ENCODE measurements at regions not wholly inside any gene's neighbourhood (a gene's known extent, or its start where the extent isn't known, plus 50 kb on each side); places are given as distances from the start of the nearest gene placed in this dataset.

GRCh38 chr5:56591081-56591480 lies 224.3 kb upstream of the MAP3K1 start:
- Histone ChIP-seq H3K9me3 (ENCODE audit: low read depth, low read length, poor library complexity, severe bottlenecking) (no peaks in the 10 kb centered on the region), H3K27ac (ENCODE audit: low read depth, low read length, poor library complexity, severe bottlenecking) (no peak overlapping the region), H3K27me3 (replicated peaks; ENCODE audit: insufficient read depth, low read depth, low read length, poor library complexity) (peaks cover 12% of the 10 kb centered on the region), H3K4me1 (ENCODE audit: insufficient read depth, low read length, poor library complexity, severe bottlenecking) (no peaks in the 10 kb centered on the region), H3K4me3 (ENCODE audit: low read depth, low read length, poor library complexity, severe bottlenecking) (no peak overlapping the region), H3K36me3 (ENCODE audit: insufficient read depth, low read length, poor library complexity, severe bottlenecking) (no peaks in the 10 kb centered on the region)
- intact Hi-C loops (cut with micrococcal nuclease; ENCODE audit: unreplicated experiment): no loop called here
- DNase-seq (ENCODE audit: low spot score): no peak
- ChIA-PET POLR2A (ENCODE audit: low non-redundant PET) (no interaction called here), CTCF (no interaction called here)
- TF ChIP-seq CTCF (conservative IDR thresholded peaks at IDR 0.05; ENCODE audit: low read depth, low read length) (no peak), EZH2 (IDR thresholded peaks at IDR 0.05; ENCODE audit: borderline replicate concordance, low read depth, low read length, poor library complexity, severe bottlenecking) (no peak)
- BruUV-seq (replicated peaks): no TSS peak

- Histone ChIP-seq H3K36me3 (ENCODE audit: insufficient read depth, low read length, poor library complexity, severe bottlenecking) (no peaks in the 10 kb centered on the region), H3K9me3 (ENCODE audit: low read depth, low read length, poor library complexity, severe bottlenecking) (no peaks in the 10 kb centered on the region), H3K27ac (ENCODE audit: low read depth, low read length, poor library complexity, severe bottlenecking) (no peak overlapping the region), H3K27me3 (replicated peaks; ENCODE audit: insufficient read depth, low read depth, low read length, poor library complexity) (peaks cover 18% of the 10 kb centered on the region), H3K4me3 (ENCODE audit: low read depth, low read length, poor library complexity, severe bottlenecking) (no peak overlapping the region), H3K4me1 (ENCODE audit: insufficient read depth, low read length, poor library complexity, severe bottlenecking) (no peaks in the 10 kb centered on the region)
- no peak for TF ChIP-seq EZH2 (IDR thresholded peaks at IDR 0.05; ENCODE audit: borderline replicate concordance, low read depth, low read length, poor library complexity, severe bottlenecking)
- no peak for TF ChIP-seq CTCF (conservative IDR thresholded peaks at IDR 0.05; ENCODE audit: low read depth, low read length)
- DNase-seq (ENCODE audit: low spot score): no peak
- ChIA-PET CTCF (no interaction called here), POLR2A (ENCODE audit: low non-redundant PET) (no interaction called here)
- no TSS peak for BruUV-seq (replicated peaks)
- intact Hi-C loops (cut with micrococcal nuclease; ENCODE audit: unreplicated experiment): no loop called here
Measured at GRCh38 chr5:56589481-56589860, 225.9 kb upstream of the MAP3K1 start.

- no peaks in the 10 kb centered on the region for H3K36me3 ChIP-seq (ENCODE audit: insufficient read depth, low read length, poor library complexity, severe bottlenecking)
- POLR2A ChIA-PET (ENCODE audit: low non-redundant PET): no interaction called here
- H3K4me3 ChIP-seq (ENCODE audit: low read depth, low read length, poor library complexity, severe bottlenecking): no peak overlapping the region
- peaks cover 18% of the 10 kb centered on the region for H3K27me3 ChIP-seq (replicated peaks; ENCODE audit: insufficient read depth, low read depth, low read length, poor library complexity)
- H3K4me1 ChIP-seq (ENCODE audit: insufficient read depth, low read length, poor library complexity, severe bottlenecking): no peaks in the 10 kb centered on the region
- BruUV-seq (replicated peaks): no TSS peak
- no peaks in the 10 kb centered on the region for H3K9me3 ChIP-seq (ENCODE audit: low read depth, low read length, poor library complexity, severe bottlenecking)
- TF ChIP-seq EZH2 (IDR thresholded peaks at IDR 0.05; ENCODE audit: borderline replicate concordance, low read depth, low read length, poor library complexity, severe bottlenecking): no peak
- TF ChIP-seq CTCF (conservative IDR thresholded peaks at IDR 0.05; ENCODE audit: low read depth, low read length): no peak
- no peak overlapping the region for H3K27ac ChIP-seq (ENCODE audit: low read depth, low read length, poor library complexity, severe bottlenecking)
- DNase-seq (ENCODE audit: low spot score): no peak
- intact Hi-C loops (cut with micrococcal nuclease; ENCODE audit: unreplicated experiment): no loop called here
- CTCF ChIA-PET: no interaction called here
Measured at GRCh38 chr5:56588636-56589480, 226.5 kb upstream of the MAP3K1 start.
